ENCODE measurements at regions not wholly inside any gene's neighbourhood (a gene's known extent, or its start where the extent isn't known, plus 50 kb on each side); places are given as distances from the start of the nearest gene placed in this dataset.
A peak's percentile ranks its signal among the peaks of the same experiment; 100 is the strongest.

GRCh38 chr12:111038941-111039340, 118.6 kb upstream of the MYL2 start:
- no peak for DNase-seq (ENCODE audit: low spot score)

GRCh38 chr12:111038077-111038476, 117.7 kb upstream of the MYL2 start:
- no peak for DNase-seq (ENCODE audit: low spot score)

GRCh38 chr12:111037047-111037446, 116.7 kb upstream of the MYL2 start:
- no peak for DNase-seq (ENCODE audit: low spot score)

- no peak for DNase-seq (ENCODE audit: low spot score)
Measured at GRCh38 chr12:111035578-111036301, 115.4 kb upstream of the MYL2 start.

- DNase-seq (ENCODE audit: low spot score) = no peak
Measured at GRCh38 chr12:111034886-111035577, 114.7 kb upstream of the MYL2 start.

- DNase-seq (ENCODE audit: low spot score) = peak; percentile 16
Measured at GRCh38 chr12:111034083-111034885, 113.9 kb upstream of the MYL2 start, which contains the start of gene CUX2. Gene CUX2 (plus strand): TSS chr12:111034165.

GRCh38 chr12:111033281-111034082, 113.1 kb upstream of the MYL2 start:
- no peak for DNase-seq (ENCODE audit: low spot score)

- DNase-seq (ENCODE audit: low spot score) = no peak
Measured at GRCh38 chr12:111032591-111032919, 112.2 kb upstream of the MYL2 start.

GRCh38 chr12:111031916-111032590, 111.7 kb upstream of the MYL2 start:
- no peak for DNase-seq (ENCODE audit: low spot score)

GRCh38 chr12:111030800-111031199, 110.4 kb upstream of the MYL2 start:
- no peak for DNase-seq (ENCODE audit: low spot score)

- DNase-seq (ENCODE audit: low spot score) = no peak
Measured at GRCh38 chr12:111029732-111030131, 109.4 kb upstream of the MYL2 start.

- no peak for DNase-seq (ENCODE audit: low spot score)
Measured at GRCh38 chr12:111029305-111029704, 108.9 kb upstream of the MYL2 start.

- no peak for DNase-seq (ENCODE audit: low spot score)
Measured at GRCh38 chr12:111028830-111029229, 108.5 kb upstream of the MYL2 start.

- DNase-seq (ENCODE audit: low spot score) = no peak
Measured at GRCh38 chr12:111027431-111027830, 107.1 kb upstream of the MYL2 start.

GRCh38 chr12:111025792-111026430, 105.5 kb upstream of the MYL2 start:
- no peak for DNase-seq (ENCODE audit: low spot score)

- no peak for DNase-seq (ENCODE audit: low spot score)
Measured at GRCh38 chr12:111025301-111025700, 104.9 kb upstream of the MYL2 start.

GRCh38 chr12:111024205-111024801, 103.9 kb upstream of the MYL2 start:
- DNase-seq (ENCODE audit: low spot score) = peak; percentile 78

GRCh38 chr12:111022386-111022785, 102.0 kb upstream of the MYL2 start:
- no peak for DNase-seq (ENCODE audit: low spot score)

- no peak for DNase-seq (ENCODE audit: low spot score)
Measured at GRCh38 chr12:111014547-111014946, 94.2 kb upstream of the MYL2 start.

GRCh38 chr12:111012918-111013317, 92.5 kb upstream of the MYL2 start:
- DNase-seq (ENCODE audit: low spot score) = no peak
